Esophagus squamous epithelium (tissue), 4 donors: ENCODE measurements at regions not wholly inside any gene's neighbourhood (a gene's known extent, or its start where the extent isn't known, plus 50 kb on each side); places are given as distances from the start of the nearest gene placed in this dataset.
"Not testable (repeated sequence)": the region's sequence is repeated elsewhere in the genome, so short reads cannot be mapped to it uniquely, and the experiment has no call there.

ENCODE experiments used
- CTCF ChIP-seq, 6 experiments: fragments of 450-650 bp in 4 of 6; fragments of 200-600 bp in 2 of 6; sonication (generic) in 2 of 6; IDR thresholded peaks; one replicate each; pipeline ENCODE4 v1.5.1; 2016 to 2019; ENCODE audit warnings: antibody characterized with exemption in 6 of 6, mild to moderate bottlenecking in 4 of 6, moderate library complexity in 4 of 6
- POLR2A ChIP-seq, 4 donors: fragments of 450-650 bp; IDR thresholded peaks; one replicate each; pipeline ENCODE4 v1.6.1; 2017; ENCODE audit warnings: antibody characterized with exemption in 4 of 4, mild to moderate bottlenecking in 4 of 4, moderate library complexity in 3 of 4

GRCh38 chr4:189602827-189603226 is 337.8 kb upstream of the FRG1 start:
- not testable (repeated sequence) for TF ChIP-seq POLR2A, CTCF (IDR thresholded peaks at IDR 0.05)
